Naive thymus-derived CD4-positive, alpha-beta T cell (primary cell): ENCODE measurements at regions not wholly inside any gene's neighbourhood (a gene's known extent, or its start where the extent isn't known, plus 50 kb on each side); places are given as distances from the start of the nearest gene placed in this dataset.

Experiments
- ATAC-seq: fragments of 150-1000 bp; cut with Tn5 transposase; 2 replicates; pipeline ENCODE4 v1.10.0; 2021; ENCODE audit warnings: mild to moderate bottlenecking, moderate library complexity
- CTCF ChIA-PET: fragments of 350-600 bp; sonication (Branson Sonifier 250); formaldehyde crosslinking; loops from one replicate; lab custom pipeline; 2021; ENCODE audit warnings: antibody characterized with exemption; lab: Charles Lee
- POLR2A ChIA-PET: fragments of 350-600 bp; sonication (Branson Sonifier 250); formaldehyde crosslinking; loops from one replicate; lab custom pipeline; 2021; ENCODE audit warnings: antibody characterized with exemption, inconsistent platforms; lab: Charles Lee
- DNase-seq, 9 donors: peaks; one replicate each; pipeline versions ENCODE4 v3.0.0 to v3.0.0-alpha.2; 2020 to 2022; ENCODE audit warnings: mixed read lengths in 1 of 9
- H3K27ac ChIP-seq: one replicate; pipeline ENCODE4 v1.7.0; 2013; ENCODE audit warnings: mild to moderate bottlenecking, low read depth, low read length, moderate library complexity
- H3K27me3 ChIP-seq, 2 donors: one replicate each; pipeline ENCODE4 v1.7.0; 2013; ENCODE audit warnings: low read length in 2 of 2, mild to moderate bottlenecking in 2 of 2, moderate library complexity in 2 of 2; ENCODE audit not compliant: control insufficient read depth in 2 of 2, insufficient read depth in 2 of 2
- H3K36me3 ChIP-seq, 3 experiments: 1 replicate in 2 of 3; 2 replicates in 1 of 3; pipeline ENCODE4 v1.7.0; 2013; ENCODE audit warnings: low read length in 3 of 3, mild to moderate bottlenecking in 3 of 3, moderate library complexity in 1 of 3; ENCODE audit not compliant: insufficient read depth in 3 of 3, control insufficient read depth in 2 of 3
- H3K4me1 ChIP-seq, 2 donors: one replicate each; pipeline ENCODE4 v1.7.0; 2013; ENCODE audit warnings: low read length in 2 of 2, mild to moderate bottlenecking in 2 of 2, moderate library complexity in 1 of 2; ENCODE audit not compliant: control insufficient read depth in 2 of 2, insufficient read depth in 2 of 2
- H3K4me3 ChIP-seq: 2 replicates; pipeline ENCODE4 v1.7.0; 2013; ENCODE audit warnings: mild to moderate bottlenecking, low read length
- H3K9me3 ChIP-seq, 3 experiments: 1 replicate in 2 of 3; 2 replicates in 1 of 3; pipeline ENCODE4 v1.7.0; 2013; ENCODE audit warnings: low read length in 3 of 3; ENCODE audit not compliant: control insufficient read depth in 2 of 3
- H3K27ac Mint-ChIP-seq, 9 donors: one replicate each; pipeline ENCODE4 v1.8.0; 2020 to 2022; ENCODE audit warnings: mixed read lengths in 9 of 9, mild to moderate bottlenecking in 8 of 9, moderate library complexity in 5 of 9, inconsistent platforms in 2 of 9
- H3K27me3 Mint-ChIP-seq, 5 donors: one replicate each; pipeline ENCODE4 v1.8.0; 2021 to 2022; ENCODE audit warnings: mixed read lengths in 5 of 5, mild to moderate bottlenecking in 1 of 5
- H3K36me3 Mint-ChIP-seq, 5 donors: one replicate each; pipeline ENCODE4 v1.8.0; 2020 to 2022; ENCODE audit warnings: mixed read lengths in 5 of 5, mild to moderate bottlenecking in 3 of 5, inconsistent platforms in 1 of 5
- H3K4me1 Mint-ChIP-seq, 7 donors: one replicate each; pipeline ENCODE4 v1.8.0; 2020 to 2022; ENCODE audit warnings: mixed read lengths in 7 of 7, mild to moderate bottlenecking in 3 of 7, inconsistent platforms in 1 of 7
- H3K4me3 Mint-ChIP-seq, 10 donors: one replicate each; pipeline ENCODE4 v1.8.0; 2020 to 2022; ENCODE audit warnings: mild to moderate bottlenecking in 10 of 10, mixed read lengths in 10 of 10, moderate library complexity in 6 of 10, inconsistent platforms in 2 of 10
- H3K9me3 Mint-ChIP-seq, 11 donors: one replicate each; pipeline ENCODE4 v1.8.0; 2020 to 2022; ENCODE audit warnings: mixed read lengths in 11 of 11, mild to moderate bottlenecking in 4 of 11, inconsistent platforms in 1 of 11, moderate library complexity in 1 of 11
- intact Hi-C, 2 donors: fragments of 100-400 bp; cut with micrococcal nuclease; formaldehyde crosslinking; loops; one replicate each; pipeline ENCODE4 v1.15.1; 2023

GRCh38 chr4:140284456-140284855 lies 89.0 kb upstream of the SCOC start:
- H3K36me3 Mint-ChIP-seq = no peaks in the 10 kb centered on the region
- H3K4me1 Mint-ChIP-seq = no peaks in the 10 kb centered on the region

GRCh38 chr4:140281828-140282552 lies 91.5 kb upstream of the SCOC start:
- no peaks in the 10 kb centered on the region for H3K4me1 ChIP-seq
- H3K27me3 Mint-ChIP-seq = peaks cover 7 to 36% (median 21%) of the 10 kb centered on the region in 5 donors
- peaks cover 0 to 4% (median 0%) of the 10 kb centered on the region in 5 donors for H3K36me3 Mint-ChIP-seq
- no peak for DNase-seq
- no peak overlapping the region for H3K27ac ChIP-seq
- H3K27ac Mint-ChIP-seq = no peak overlapping the region
- no peaks in the 10 kb centered on the region for H3K9me3 ChIP-seq
- peaks cover 0 to 8% (median 3%) of the 10 kb centered on the region in 11 donors for H3K9me3 Mint-ChIP-seq
- no peaks in the 10 kb centered on the region for H3K4me1 Mint-ChIP-seq
- ChIA-PET POLR2A (no interaction called here), CTCF (no interaction called here)
- H3K36me3 ChIP-seq = no peaks in the 10 kb centered on the region
- H3K4me3 Mint-ChIP-seq = no peak overlapping the region
- ATAC-seq = no peak
- H3K4me3 ChIP-seq = no peak overlapping the region
- intact Hi-C loops = no loop called here
- H3K27me3 ChIP-seq = no peaks in the 10 kb centered on the region

More at GRCh38 chr4:140284456-140284855, 89.0 kb upstream of the SCOC start:
- H3K27ac Mint-ChIP-seq = no peak overlapping the region
- intact Hi-C loops = no loop called here
- Histone ChIP-seq H3K9me3 (no peaks in the 10 kb centered on the region), H3K4me1 (no peaks in the 10 kb centered on the region), H3K4me3 (no peak overlapping the region), H3K27me3 (no peaks in the 10 kb centered on the region), H3K36me3 (no peaks in the 10 kb centered on the region), H3K27ac (no peak overlapping the region)
- H3K4me3 Mint-ChIP-seq = no peak overlapping the region
- H3K27me3 Mint-ChIP-seq = peaks cover 0 to 31% (median 11%) of the 10 kb centered on the region in 5 donors
- DNase-seq = no peak
- POLR2A ChIA-PET = no interaction called here
- no peak for ATAC-seq
- H3K9me3 Mint-ChIP-seq = peaks cover 0 to 4% (median 0%) of the 10 kb centered on the region in 11 donors
- CTCF ChIA-PET = no interaction called here

GRCh38 chr4:140277576-140277975 lies 95.9 kb upstream of the SCOC start:
- POLR2A ChIA-PET = no interaction called here
- CTCF ChIA-PET = no interaction called here
- peaks cover 0 to 4% (median 0%) of the 10 kb centered on the region in 5 donors for H3K36me3 Mint-ChIP-seq

GRCh38 chr4:140271553-140271952 lies 101.9 kb upstream of the SCOC start:
- Histone ChIP-seq H3K27ac (no peak overlapping the region), H3K9me3 (no peaks in the 10 kb centered on the region), H3K4me1 (no peaks in the 10 kb centered on the region), H3K4me3 (no peak overlapping the region), H3K27me3 (no peaks in the 10 kb centered on the region), H3K36me3 (no peaks in the 10 kb centered on the region)
- H3K27me3 Mint-ChIP-seq = peaks cover 0 to 10% (median 0%) of the 10 kb centered on the region in 5 donors
- no peak for ATAC-seq
- intact Hi-C loops = no loop called here
- no peak overlapping the region for H3K27ac Mint-ChIP-seq
- DNase-seq = no peak
- no peaks in the 10 kb centered on the region for H3K36me3 Mint-ChIP-seq
- POLR2A ChIA-PET = no interaction called here
- H3K9me3 Mint-ChIP-seq = no peaks in the 10 kb centered on the region
- no peaks in the 10 kb centered on the region for H3K4me1 Mint-ChIP-seq
- H3K4me3 Mint-ChIP-seq = no peak overlapping the region
- CTCF ChIA-PET = no interaction called here

More at GRCh38 chr4:140277576-140277975, 95.9 kb upstream of the SCOC start:
- ATAC-seq (no peak), DNase-seq (no peak)
- H3K27me3 ChIP-seq = no peaks in the 10 kb centered on the region
- H3K27ac ChIP-seq = no peak overlapping the region
- intact Hi-C loops = no loop called here
- no peak overlapping the region for H3K4me3 ChIP-seq
- Mint-ChIP-seq H3K4me1 (no peaks in the 10 kb centered on the region), H3K27ac (no peak overlapping the region), H3K4me3 (no peak overlapping the region), H3K9me3 (peaks cover 0 to 8% (median 3%) of the 10 kb centered on the region in 11 donors), H3K27me3 (peaks cover 8 to 22% (median 16%) of the 10 kb centered on the region in 5 donors)
- H3K4me1 ChIP-seq = no peaks in the 10 kb centered on the region
- no peaks in the 10 kb centered on the region for H3K36me3 ChIP-seq
- H3K9me3 ChIP-seq = no peaks in the 10 kb centered on the region

- peaks cover 0 to 10% (median 0%) of the 10 kb centered on the region in 5 donors for H3K27me3 Mint-ChIP-seq
- ATAC-seq (no peak), DNase-seq (no peak)
- Histone ChIP-seq H3K4me3 (no peak overlapping the region), H3K36me3 (no peaks in the 10 kb centered on the region), H3K4me1 (no peaks in the 10 kb centered on the region), H3K27me3 (no peaks in the 10 kb centered on the region), H3K27ac (no peak overlapping the region), H3K9me3 (no peaks in the 10 kb centered on the region)
- intact Hi-C loops = no loop called here
- CTCF ChIA-PET = no interaction called here
- no peaks in the 10 kb centered on the region for H3K4me1 Mint-ChIP-seq
- H3K4me3 Mint-ChIP-seq = no peak overlapping the region
- no peaks in the 10 kb centered on the region for H3K9me3 Mint-ChIP-seq
- POLR2A ChIA-PET = no interaction called here
- H3K27ac Mint-ChIP-seq = no peak overlapping the region
- no peaks in the 10 kb centered on the region for H3K36me3 Mint-ChIP-seq
Observed at GRCh38 chr4:140269369-140269768, 104.1 kb upstream of the SCOC start.

- Histone ChIP-seq H3K27me3 (no peaks in the 10 kb centered on the region), H3K4me3 (no peak overlapping the region), H3K36me3 (no peaks in the 10 kb centered on the region), H3K27ac (no peak overlapping the region), H3K4me1 (no peaks in the 10 kb centered on the region), H3K9me3 (no peaks in the 10 kb centered on the region)
- Mint-ChIP-seq H3K27ac (no peak overlapping the region), H3K9me3 (no peaks in the 10 kb centered on the region), H3K4me1 (no peaks in the 10 kb centered on the region), H3K4me3 (no peak overlapping the region), H3K27me3 (peaks cover 0 to 15% (median 0%) of the 10 kb centered on the region in 5 donors), H3K36me3 (no peaks in the 10 kb centered on the region)
- CTCF ChIA-PET = no interaction called here
- ATAC-seq (no peak), DNase-seq (no peak)
- intact Hi-C loops = no loop called here
- POLR2A ChIA-PET = no interaction called here
Observed at GRCh38 chr4:140268186-140268841, 105.1 kb upstream of the SCOC start.
